B cell (primary cell): ENCODE measurements at regions not wholly inside any gene's neighbourhood (a gene's known extent, or its start where the extent isn't known, plus 50 kb on each side); places are given as distances from the start of the nearest gene placed in this dataset.

Experiments
- ATAC-seq: fragments of 200-7000 bp; cut with Tn5 transposase; one replicate; pipeline ENCODE4 v1.10.0; 2021; ENCODE audit warnings: low read depth, mild to moderate bottlenecking, moderate number of reproducible peaks, moderate library complexity
- CTCF ChIA-PET: fragments of 350-600 bp; sonication (Branson Sonifier 250); formaldehyde crosslinking; loops from one replicate; lab custom pipeline; 2021; ENCODE audit warnings: antibody characterized with exemption, inconsistent platforms; lab: Charles Lee
- POLR2A ChIA-PET: fragments of 350-600 bp; sonication (Branson Sonifier 250); formaldehyde crosslinking; loops from one replicate; lab custom pipeline; 2021; ENCODE audit warnings: antibody characterized with exemption; lab: Charles Lee
- DNase-seq: peaks from one replicate; pipeline ENCODE4 v3.0.0; 2013
- H2AFZ ChIP-seq: 2 replicates; pipeline ENCODE4 v1.6.1; 2012; ENCODE audit warnings: mild to moderate bottlenecking, low read depth, low read length; ENCODE audit not compliant: insufficient read depth, poor library complexity, severe bottlenecking
- H3K27ac ChIP-seq, 2 donors: 1 replicate in 1 of 2; 2 replicates in 1 of 2; pipeline ENCODE4 v1.5.1; 2012 to 2013; ENCODE audit warnings: low read length in 2 of 2, mild to moderate bottlenecking in 2 of 2, moderate library complexity in 1 of 2
- H3K27me3 ChIP-seq, 4 experiments: fragments of 200-600 bp in 1 of 4; sonication (generic) in 1 of 4; replicated peaks in 1 of 4; 1 replicate in 2 of 4; 2 replicates in 2 of 4; pipeline versions ENCODE4 v1.6.1 to v1.7.0; 2013 to 2016; ENCODE audit warnings: low read length in 3 of 4, mild to moderate bottlenecking in 2 of 4, mixed read lengths in 1 of 4, moderate library complexity in 1 of 4; ENCODE audit not compliant: insufficient read depth in 4 of 4, control insufficient read depth in 3 of 4; ENCODE audit errors: control extremely low read depth in 1 of 4
- H3K36me3 ChIP-seq, 2 experiments: replicated peaks in 1 of 2; 1 replicate in 1 of 2; 2 replicates in 1 of 2; pipeline versions ENCODE4 v1.6.1 to v1.7.1; 2013; ENCODE audit warnings: low read length in 1 of 2; ENCODE audit not compliant: insufficient read depth in 2 of 2, control insufficient read depth in 1 of 2; ENCODE audit errors: control extremely low read depth in 1 of 2, extremely low read depth in 1 of 2
- H3K4me1 ChIP-seq, 2 donors: fragments of 200-600 bp in 1 of 2; sonication (generic) in 1 of 2; 1 replicate in 1 of 2; 2 replicates in 1 of 2; pipeline versions ENCODE4 v1.5.1 to v1.6.1; 2013 to 2017; ENCODE audit warnings: low read length in 2 of 2; ENCODE audit not compliant: control insufficient read depth in 2 of 2, insufficient read depth in 2 of 2
- H3K4me2 ChIP-seq: replicated peaks from 2 replicates; pipeline ENCODE3; 2012; ENCODE audit warnings: mild to moderate bottlenecking, low read depth, low read length; ENCODE audit not compliant: poor library complexity, severe bottlenecking
- H3K4me3 ChIP-seq, 5 experiments: fragments of 200-600 bp in 1 of 5; sonication (generic) in 1 of 5; 1 replicate in 3 of 5; 2 replicates in 2 of 5; pipeline versions ENCODE4 v1.5.1 to v1.7.0; 2011 to 2016; ENCODE audit warnings: low read length in 4 of 5, mild to moderate bottlenecking in 4 of 5, low read depth in 2 of 5, control low read depth in 1 of 5, moderate library complexity in 1 of 5; ENCODE audit not compliant: insufficient read depth in 1 of 5; ENCODE audit errors: control extremely low read depth in 1 of 5, extremely low read depth in 1 of 5
- H3K79me2 ChIP-seq: fragments of 200-600 bp; sonication (generic); one replicate; pipeline ENCODE4 v1.6.0; 2016; ENCODE audit warnings: low read length; ENCODE audit not compliant: control insufficient read depth, insufficient read depth
- H3K9ac ChIP-seq: fragments of 200-600 bp; sonication (generic); 2 replicates; pipeline ENCODE4 v1.6.1; 2017; ENCODE audit warnings: mild to moderate bottlenecking, low read length, moderate library complexity
- H3K9me3 ChIP-seq, 3 donors: one replicate each; pipeline versions ENCODE4 v1.6.1 to v1.7.1; 2013; ENCODE audit warnings: low read length in 2 of 3; ENCODE audit not compliant: control insufficient read depth in 2 of 3, insufficient read depth in 1 of 3; ENCODE audit errors: control extremely low read depth in 1 of 3
- H4K20me1 ChIP-seq: 2 replicates; pipeline ENCODE4 v1.6.0; 2012; ENCODE audit warnings: mild to moderate bottlenecking, low read length; ENCODE audit not compliant: insufficient read depth, control insufficient read depth, poor library complexity, severe bottlenecking
- H3K27ac Mint-ChIP-seq: one replicate; pipeline ENCODE4 v1.8.0; 2021; ENCODE audit warnings: mixed read lengths
- H3K27me3 Mint-ChIP-seq: one replicate; pipeline ENCODE4 v1.8.0; 2021; ENCODE audit warnings: mixed read lengths
- H3K4me1 Mint-ChIP-seq: one replicate; pipeline ENCODE4 v1.8.0; 2021; ENCODE audit warnings: mixed read lengths
- H3K4me3 Mint-ChIP-seq: one replicate; pipeline ENCODE4 v1.8.0; 2021; ENCODE audit warnings: mixed read lengths
- H3K9me3 Mint-ChIP-seq: one replicate; pipeline ENCODE4 v1.8.0; 2022; ENCODE audit warnings: mixed read lengths; ENCODE audit not compliant: insufficient read depth
- CTCF ChIP-seq: fragments of 200-600 bp; IDR thresholded peaks from one replicate; pipeline ENCODE4 v1.8.0; 2022; ENCODE audit warnings: antibody characterized with exemption, mild to moderate bottlenecking
- EZH2 ChIP-seq: IDR thresholded peaks from 2 replicates; pipeline ENCODE4 v1.6.1; 2012; ENCODE audit warnings: borderline replicate concordance, low read depth, mild to moderate bottlenecking, moderate library complexity, low read length; ENCODE audit not compliant: insufficient read depth, poor library complexity, severe bottlenecking
- WGBS: methylation state at CpG from one replicate; pipeline ENCODE4 v1.1.5; 2013; ENCODE audit warnings: missing lambda C conversion rate; ENCODE audit not compliant: insufficient coverage; 5-methylcytosine and 5-hydroxymethylcytosine counted together
- intact Hi-C: fragments of 100-400 bp; cut with micrococcal nuclease; formaldehyde crosslinking; loops from one replicate; pipeline ENCODE4 v1.10.0; 2022

DNA sequence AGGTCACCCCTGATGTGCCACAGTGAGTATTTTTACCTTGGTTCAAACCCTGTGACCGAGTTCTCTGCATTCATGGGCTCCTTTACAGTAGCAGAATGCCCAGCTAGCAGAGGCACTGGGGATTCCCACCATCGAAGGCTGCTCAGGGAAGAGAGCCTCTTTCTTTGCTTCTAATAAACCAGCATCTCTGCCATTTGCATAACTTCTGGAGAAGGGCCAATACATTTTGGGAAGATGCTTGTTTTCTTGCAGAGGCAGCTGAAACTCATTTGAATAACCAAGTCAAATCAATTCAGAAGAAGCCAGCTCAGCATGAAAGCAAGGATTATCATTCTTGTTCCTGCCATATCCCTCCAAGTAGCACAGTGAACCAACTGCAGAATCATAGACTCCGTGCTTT is 82.9 kb upstream of the WDR11 start:
- ChIA-PET CTCF (no interaction called here), POLR2A (no interaction called here)
- H3K27me3 ChIP-seq, result no peaks in the 10 kb centered on the region
- H4K20me1 ChIP-seq, result no peaks in the 10 kb centered on the region
- Mint-ChIP-seq H3K9me3 (no peaks in the 10 kb centered on the region), H3K4me3 (no peak overlapping the region), H3K27me3 (peaks cover 9% of the 10 kb centered on the region), H3K27ac (no peak overlapping the region), H3K4me1 (no peaks in the 10 kb centered on the region)
- no peak overlapping the region for H3K9ac ChIP-seq
- H3K36me3 ChIP-seq, result no peaks in the 10 kb centered on the region
- no peak overlapping the region for H3K4me3 ChIP-seq
- H2AFZ ChIP-seq, result no peak overlapping the region
- no peaks in the 10 kb centered on the region for H3K9me3 ChIP-seq
- ATAC-seq (no peak), DNase-seq (no peak)
- H3K4me2 ChIP-seq, result no peak overlapping the region
- H3K79me2 ChIP-seq, result no peaks in the 10 kb centered on the region
- intact Hi-C loops, result no loop called here
- TF ChIP-seq EZH2 (no peak), CTCF (no peak)
- H3K4me1 ChIP-seq, result no peaks in the 10 kb centered on the region
- WGBS, result 70% methylated on average over 2 of the region's 3 CpGs
- no peak overlapping the region for H3K27ac ChIP-seq

GRCh38 chr10:120770496-120770895 is 80.7 kb upstream of the WDR11 start:
- H3K27ac ChIP-seq, result no peak overlapping the region
- 100% methylated on average over 4 of the region's 4 CpGs for WGBS
- no peaks in the 10 kb centered on the region for H3K4me1 ChIP-seq
- peaks cover 9% of the 10 kb centered on the region for H3K27me3 Mint-ChIP-seq
- H4K20me1 ChIP-seq, result no peaks in the 10 kb centered on the region
- DNase-seq (no peak), ATAC-seq (no peak)
- intact Hi-C loops, result no loop called here
- H3K79me2 ChIP-seq, result no peaks in the 10 kb centered on the region
- H3K9ac ChIP-seq, result no peak overlapping the region
- TF ChIP-seq EZH2, result no peak
- no peak for TF ChIP-seq CTCF
- no peak overlapping the region for H3K4me3 Mint-ChIP-seq
- H3K9me3 Mint-ChIP-seq, result no peaks in the 10 kb centered on the region
- no peak overlapping the region for H2AFZ ChIP-seq
- H3K36me3 ChIP-seq, result no peaks in the 10 kb centered on the region
- ChIA-PET POLR2A (no interaction called here), CTCF (no interaction called here)
- no peak overlapping the region for H3K4me2 ChIP-seq
- no peak overlapping the region for H3K27ac Mint-ChIP-seq
- no peaks in the 10 kb centered on the region for H3K27me3 ChIP-seq
- no peaks in the 10 kb centered on the region for H3K9me3 ChIP-seq
- no peaks in the 10 kb centered on the region for H3K4me1 Mint-ChIP-seq
- H3K4me3 ChIP-seq, result no peak overlapping the region
